ENCODE measurements at regions not wholly inside any gene's neighbourhood (a gene's known extent, or its start where the extent isn't known, plus 50 kb on each side); places are given as distances from the start of the nearest gene placed in this dataset.

DNA sequence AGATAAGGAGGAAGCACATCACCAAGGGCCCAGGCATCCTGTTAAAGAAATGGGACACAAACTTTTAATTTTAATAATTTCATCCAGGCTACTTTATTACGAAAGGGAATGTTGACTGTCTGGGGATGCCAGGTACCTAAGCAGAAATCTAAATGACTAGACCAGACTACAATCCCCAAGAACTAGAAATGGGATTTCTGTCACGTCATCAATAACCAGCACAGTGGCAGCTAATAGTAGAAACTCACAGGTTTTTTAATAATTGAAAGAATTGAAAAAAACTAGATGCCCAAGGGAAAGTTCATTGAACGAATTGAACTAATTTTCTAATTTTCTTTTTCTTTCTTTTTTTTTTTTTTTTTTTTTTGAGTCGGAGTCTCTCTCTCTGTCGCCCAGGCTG lies 789.3 kb downstream of the IGSF11 start:
- TF ChIP-seq POLR2AphosphoS5 (IDR thresholded peaks at IDR 0.05; ENCODE audit: low read depth, low read length) = no peak
- no peak for TF ChIP-seq SIN3A (IDR thresholded peaks at IDR 0.05; ENCODE audit: borderline replicate concordance, insufficient read depth, low read length)
- no peak for TF ChIP-seq FOXP2 (optimal IDR thresholded peaks at IDR 0.05; ENCODE audit: borderline replicate concordance, extremely low read depth, extremely low read length, insufficient read depth)
- no peak for TF ChIP-seq TAF1 (IDR thresholded peaks at IDR 0.05; ENCODE audit: borderline replicate concordance, insufficient read depth, low read length)

Data from PFSK-1 (cell line).